Activated CD4-positive, alpha-beta T cell treated with anti-CD3 and anti-CD28 coated beads, Interleukin-2, amount 50 U/mL, for 24 hours (primary cell): ENCODE measurements at regions not wholly inside any gene's neighbourhood (a gene's known extent, or its start where the extent isn't known, plus 50 kb on each side); places are given as distances from the start of the nearest gene placed in this dataset.
"Not testable (repeated sequence)": the region's sequence is repeated elsewhere in the genome, so short reads cannot be mapped to it uniquely, and the experiment has no call there.

Experiments used
- DNase-seq, 2 donors: peaks; one replicate each; pipeline ENCODE4 v3.0.0-alpha.2; 2020; ENCODE audit warnings: low read depth in 1 of 2, low spot score in 1 of 2

DNA sequence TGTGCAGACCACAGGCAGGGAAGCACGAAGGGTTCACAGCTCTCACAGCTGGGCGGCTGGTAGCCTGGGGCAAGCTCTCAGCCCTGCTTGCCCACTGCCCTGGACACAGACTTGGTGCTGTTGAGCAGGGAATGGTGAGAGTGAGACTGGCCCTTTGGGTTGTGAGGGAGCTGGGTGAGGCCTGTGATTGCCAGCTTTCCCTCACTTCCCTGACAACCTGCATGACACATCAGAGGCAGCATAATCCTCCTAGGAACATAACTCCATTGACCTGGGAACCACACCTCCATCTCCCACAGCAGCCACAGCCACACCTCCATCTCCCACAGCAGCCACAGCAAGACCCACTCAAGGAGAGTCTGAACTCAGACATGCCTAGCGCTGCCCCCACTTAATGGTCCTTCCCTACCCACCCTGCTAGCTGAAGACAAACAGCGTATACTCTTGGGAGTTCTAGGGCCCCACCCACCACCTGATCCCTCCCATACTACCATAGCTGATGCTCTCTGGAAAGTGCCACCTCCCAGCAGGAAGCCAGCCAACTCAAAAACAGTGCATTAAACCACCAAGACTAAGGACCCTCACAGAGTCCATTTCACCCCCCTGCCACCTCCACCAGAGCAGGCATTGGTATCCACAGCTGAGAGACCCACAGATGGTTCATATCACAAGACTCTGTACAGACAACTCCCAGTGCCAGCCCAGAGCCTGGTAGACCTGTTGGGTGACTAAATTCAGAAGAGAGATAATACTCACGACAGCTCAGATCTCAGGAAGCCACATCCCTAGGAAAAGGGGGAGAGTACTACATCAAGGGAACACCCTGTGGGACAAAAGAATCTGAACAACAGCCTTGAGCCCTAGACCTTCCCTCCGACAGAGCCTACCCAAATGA, 60.2 kb upstream of the PRSS3 start:
- not testable (repeated sequence) for DNase-seq

- no peak for DNase-seq
Measured at GRCh38 chr9:33737811-33738606, 57.4 kb upstream of the PRSS3 start.

DNA sequence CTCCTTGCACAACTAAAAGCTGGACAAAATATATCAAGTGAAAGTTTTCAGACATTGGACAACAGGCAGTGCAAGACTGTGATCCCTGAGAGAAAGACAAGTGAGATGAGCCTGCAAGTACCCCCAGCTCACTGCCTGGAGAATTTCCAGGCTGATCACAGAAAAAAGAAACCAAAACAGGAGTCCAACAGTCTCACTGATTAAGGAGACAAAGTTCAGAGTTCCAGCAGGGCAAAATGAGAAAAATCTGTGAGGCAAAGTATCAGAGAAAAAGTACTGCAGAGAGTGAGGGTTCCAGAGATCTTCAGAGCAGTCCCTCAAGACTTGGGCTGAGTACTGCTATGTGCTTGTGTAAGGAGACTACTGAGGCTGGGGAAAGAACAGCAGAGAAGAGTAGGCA, 56.0 kb upstream of the PRSS3 start:
- no peak for DNase-seq

DNA sequence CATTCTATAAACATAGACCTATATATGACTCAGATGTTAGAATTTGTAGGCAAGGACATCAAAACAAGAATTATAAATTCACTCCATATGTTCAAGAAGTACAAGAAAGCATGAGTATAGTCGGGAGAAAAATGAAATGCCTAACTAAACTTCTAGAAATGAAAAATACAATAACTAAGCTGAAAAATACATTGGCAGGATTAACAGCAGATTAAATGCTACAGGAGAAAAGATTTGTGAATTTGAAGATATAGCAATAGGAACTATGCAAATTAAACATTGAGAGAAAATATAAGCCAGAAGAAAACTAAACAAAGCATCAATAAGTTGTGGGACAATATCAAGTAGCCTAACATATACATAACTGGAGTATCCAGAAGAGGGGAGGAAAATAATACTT, 55.3 kb upstream of the PRSS3 start:
- DNase-seq: no peak

DNA sequence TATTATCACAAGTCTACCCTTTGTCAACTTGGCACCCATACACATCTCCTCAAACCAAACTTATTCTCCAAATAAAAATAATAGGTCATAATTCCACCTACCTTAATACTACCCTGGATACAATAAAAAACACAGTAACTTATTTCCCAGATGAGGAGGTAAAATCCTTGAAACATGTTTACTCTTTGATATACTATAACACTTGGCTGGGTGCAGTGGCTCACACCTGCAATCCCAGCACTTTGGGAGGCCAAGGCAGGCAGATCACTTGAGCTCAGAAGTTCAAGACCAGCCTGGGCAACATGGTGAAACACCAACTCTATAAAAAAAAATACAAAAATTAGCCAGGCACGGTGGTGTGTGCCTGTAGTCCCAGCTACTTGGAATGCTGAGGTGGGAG, 54.4 kb upstream of the PRSS3 start:
- DNase-seq: not testable (repeated sequence)

- no peak for DNase-seq
Measured at GRCh38 chr9:33742051-33742450, 53.3 kb upstream of the PRSS3 start.

- DNase-seq: no peak
Measured at GRCh38 chr9:33742519-33742918, 52.8 kb upstream of the PRSS3 start.
